K562 (cell line): ENCODE measurements at regions not wholly inside any gene's neighbourhood (a gene's known extent, or its start where the extent isn't known, plus 50 kb on each side); places are given as distances from the start of the nearest gene placed in this dataset.

Source experiments
- ATAC-seq: fragments of 200-7000 bp; cut with Tn5 transposase; 3 replicates; pipeline ENCODE4 v1.9.1; 2020; ENCODE audit warnings: moderate library complexity
- BruUV-seq: library from RNA; stranded (reverse); fragments of 400-500 nt; replicated peaks from 2 replicates; lab custom pipeline; 2021; lab: Mats Ljungman, UMichigan
- CTCF ChIA-PET: fragments of 300-600 bp; formaldehyde crosslinking; extraction: SDS; loops from one replicate; lab custom pipeline; 2021; ENCODE audit warnings: low intra/inter-chr PET ratio; lab: Yijun Ruan, JAX
- POLR2A ChIA-PET: fragments of 300-600, 350-650 bp; sonication (Branson Sonifier 250); formaldehyde crosslinking; extraction: SDS; loops from one replicate; lab custom pipeline; 2021; ENCODE audit warnings: antibody characterized with exemption, inconsistent platforms; lab: Yijun Ruan, JAX
- DNase-seq, 4 experiments: peaks; one replicate each; pipeline versions ENCODE4 v3.0.0 to v3.0.0-alpha.2; 2011 to 2018; ENCODE audit warnings: low spot score in 3 of 4, mixed read lengths in 3 of 4; ENCODE audit errors: extremely low read depth in 1 of 4
- FAIRE-seq: peaks from 2 replicates; lab custom pipeline; 2011; peaks lifted over from hg19 to GRCh38; lab: Jason Lieb, UNC
- H2AFZ ChIP-seq: 2 replicates; pipeline ENCODE4 v1.6.0; 2011; ENCODE audit warnings: low read depth, low read length, control low read depth, inconsistent platforms
- H3K27ac ChIP-seq: fragments of 200-600 bp; 3 replicates; pipeline ENCODE4 v1.8.0; 2011; ENCODE audit warnings: low read depth, mild to moderate bottlenecking, control low read depth, inconsistent platforms, low read length, moderate library complexity, mixed read lengths; ENCODE audit errors: extremely low read depth
- H3K27me3 ChIP-seq, 2 experiments: fragments of 300-600 bp in 1 of 2; 2 replicates in 1 of 2; 3 replicates in 1 of 2; pipeline versions ENCODE4 v1.6.0 to v1.8.0; 2011; ENCODE audit warnings: inconsistent platforms in 2 of 2, low read length in 2 of 2, mild to moderate bottlenecking in 1 of 2, mixed read lengths in 1 of 2, moderate library complexity in 1 of 2; ENCODE audit not compliant: control insufficient read depth in 2 of 2, insufficient read depth in 2 of 2
- H3K36me3 ChIP-seq: fragments of 300-600 bp; 3 replicates; pipeline ENCODE4 v1.8.0; 2011; ENCODE audit warnings: mild to moderate bottlenecking, low read length, inconsistent platforms; ENCODE audit not compliant: control insufficient read depth, insufficient read depth
- H3K4me1 ChIP-seq, 2 experiments: fragments of 200-600 bp in 1 of 2; replicated peaks in 1 of 2; 2 replicates in 1 of 2; 3 replicates in 1 of 2; pipeline versions ENCODE4 v1.5.1 to v1.8.0; 2011; ENCODE audit warnings: inconsistent platforms in 2 of 2, low read length in 2 of 2, mild to moderate bottlenecking in 1 of 2, mixed read lengths in 1 of 2, moderate library complexity in 1 of 2; ENCODE audit not compliant: control insufficient read depth in 2 of 2, insufficient read depth in 2 of 2
- H3K4me2 ChIP-seq: 2 replicates; pipeline ENCODE4 v1.6.1; 2011; ENCODE audit warnings: low read length, control low read depth, inconsistent platforms, mixed read lengths; ENCODE audit not compliant: insufficient read depth
- H3K4me3 ChIP-seq: fragments of 200-600 bp; sonication (generic), shearing (Covaris generic); 2 replicates; pipeline ENCODE4 v1.5.1; 2016; ENCODE audit warnings: control low read depth, inconsistent platforms
- H3K79me2 ChIP-seq: fragments of 200-600 bp; 3 replicates; pipeline ENCODE4 v1.8.0; 2011; ENCODE audit warnings: low read length, inconsistent platforms; ENCODE audit not compliant: control insufficient read depth, insufficient read depth
- H3K9ac ChIP-seq, 2 experiments: 2 replicates each; pipeline versions ENCODE4 v1.6.0 to v1.6.1; 2011; ENCODE audit warnings: low read depth in 2 of 2, low read length in 2 of 2, control low read depth in 1 of 2, inconsistent platforms in 1 of 2, mild to moderate bottlenecking in 1 of 2, mixed read lengths in 1 of 2; ENCODE audit not compliant: insufficient read depth in 1 of 2
- H3K9me1 ChIP-seq: one replicate; pipeline ENCODE4 v1.6.0; 2011; ENCODE audit warnings: inconsistent platforms, mild to moderate bottlenecking, low read length, moderate library complexity; ENCODE audit not compliant: control insufficient read depth, insufficient read depth
- H3K9me3 ChIP-seq: replicated peaks from 2 replicates; pipeline ENCODE4 v1.5.1; 2011; ENCODE audit warnings: low read depth, low read length, inconsistent platforms; ENCODE audit not compliant: control insufficient read depth, insufficient read depth
- H4K20me1 ChIP-seq: replicated peaks from 2 replicates; pipeline ENCODE4 v1.6.1; 2011; ENCODE audit warnings: low read length, inconsistent platforms, mixed read lengths; ENCODE audit not compliant: control insufficient read depth, insufficient read depth
- ARID1B ChIP-seq: fragments of 450-650 bp; IDR thresholded peaks from 2 replicates; pipeline ENCODE4 v1.6.1; 2016; ENCODE audit warnings: antibody characterized with exemption, mild to moderate bottlenecking, inconsistent platforms
- CREB1 ChIP-seq, 2 experiments: sonication (generic) in 1 of 2; formaldehyde crosslinking in 1 of 2; IDR thresholded peaks; 2 replicates each; pipeline versions ENCODE4 v1.6.1 to v1.8.0; 2012 to 2022; ENCODE audit warnings: inconsistent platforms in 1 of 2, mild to moderate bottlenecking in 1 of 2, missing genetic modification reagents in 1 of 2, moderate library complexity in 1 of 2
- FOXJ2 ChIP-seq: fragments of 200-800 bp; sonication (Bioruptor generic); IDR thresholded peaks from 2 replicates; pipeline ENCODE4 v1.6.1; 2016; ENCODE audit warnings: missing genetic modification characterization, missing compliant biosample characterization
- MEIS2 ChIP-seq: fragments of 450-650 bp; IDR thresholded peaks from 2 replicates; pipeline ENCODE4 v1.6.1; 2014; ENCODE audit warnings: mild to moderate bottlenecking; ENCODE audit not compliant: partially characterized antibody
- PYGO2 ChIP-seq: fragments of 450-650 bp; IDR thresholded peaks from 2 replicates; pipeline ENCODE4 v1.6.1; 2016; ENCODE audit warnings: mild to moderate bottlenecking, missing genetic modification characterization, moderate library complexity, missing compliant biosample characterization
- ZNF140 ChIP-seq: fragments of 250-450 bp; sonication (Bioruptor Pico); IDR thresholded peaks from 2 replicates; pipeline ENCODE4 v1.8.0; 2021; ENCODE audit warnings: moderate library complexity, mild to moderate bottlenecking, inconsistent platforms
- ZNF146 ChIP-seq: IDR thresholded peaks from one replicate; pipeline ENCODE4 v1.6.1; 2018; ENCODE audit warnings: missing compliant biosample characterization; ENCODE audit not compliant: unreplicated experiment
- ZNF263 ChIP-seq: sonication (generic); formaldehyde crosslinking; IDR thresholded peaks from 2 replicates; pipeline ENCODE4 v1.8.0; 2022; ENCODE audit warnings: mild to moderate bottlenecking, missing genetic modification reagents, borderline replicate concordance
- WGBS: fragments of 100-300 bp; shearing (Covaris generic); methylation state at CpG from one replicate; pipeline ENCODE4 v1.1.6; 2016; ENCODE audit warnings: low coverage, mixed read lengths; ENCODE audit not compliant: insufficient coverage; ENCODE audit errors: missing lambda C conversion rate; 5-methylcytosine and 5-hydroxymethylcytosine counted together
- in situ Hi-C: fragments of 300-500 bp; cut with MboI; formaldehyde crosslinking; loops from 4 replicates; pipeline ENCODE4 v1.15.0; 2018; ENCODE audit warnings: inconsistent platforms, mixed read lengths
- intact Hi-C: fragments of 100-400 bp; cut with micrococcal nuclease; formaldehyde crosslinking; loops from 2 replicates; pipeline ENCODE4 v1.14.2; 2022
- TF ChIP-seq, protein P1 (sequence below): fragments of 450-650 bp; IDR thresholded peaks from 2 replicates; pipeline ENCODE4 v1.6.1; 2016; ENCODE audit warnings: borderline replicate concordance
- TF ChIP-seq, protein P2 (sequence below): fragments of 450-650 bp; IDR thresholded peaks from 2 replicates; pipeline ENCODE4 v1.6.1; 2016; ENCODE audit warnings: low read depth, mild to moderate bottlenecking, moderate library complexity
- TF ChIP-seq, protein P3 (sequence below): sonication (generic); formaldehyde crosslinking; IDR thresholded peaks from 2 replicates; pipeline ENCODE4 v1.8.1; 2023; ENCODE audit warnings: missing genetic modification reagents, mild to moderate bottlenecking, borderline replicate concordance
- TF ChIP-seq, protein P4 (sequence below): fragments of 250-450 bp; sonication (Bioruptor Pico); IDR thresholded peaks from 2 replicates; pipeline ENCODE4 v1.5.0; 2020; ENCODE audit warnings: mild to moderate bottlenecking, borderline replicate concordance

DNA sequence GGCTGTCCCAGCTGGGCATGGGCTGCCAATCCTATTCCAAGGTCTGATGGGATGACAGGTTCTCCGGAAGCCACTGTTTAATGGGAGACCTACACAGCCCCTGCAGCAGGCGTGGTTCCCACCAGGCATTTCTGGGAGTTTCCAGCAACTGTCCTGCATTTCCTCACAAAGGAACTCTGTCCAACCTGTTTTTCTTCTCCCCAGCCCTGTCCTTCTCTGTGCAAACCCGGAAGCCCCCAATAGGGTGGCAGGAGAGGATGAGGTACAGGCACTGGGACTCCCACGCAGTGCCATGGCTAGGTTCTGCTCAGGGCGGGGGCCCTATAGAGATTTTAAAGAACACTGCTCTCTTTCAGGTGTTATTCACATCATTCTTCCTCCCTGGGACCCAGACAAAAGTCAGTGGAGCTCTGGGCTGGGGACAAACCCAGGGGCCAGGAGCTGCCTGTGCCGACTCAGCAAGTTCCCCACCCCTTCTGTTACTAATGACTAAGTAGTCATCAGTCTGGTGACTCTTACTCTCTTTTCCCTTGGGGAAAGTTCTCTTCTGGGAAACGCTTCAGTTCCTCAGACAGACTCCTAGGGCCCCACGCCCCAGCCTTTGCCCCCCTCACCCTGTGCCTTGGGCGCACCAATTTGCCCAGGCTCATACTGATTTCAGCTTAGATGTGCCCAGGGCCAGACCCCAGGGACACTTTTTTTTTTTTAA is 97.7 kb downstream of the CD47 start:
- H3K27ac ChIP-seq, result no peak overlapping the region
- H3K4me2 ChIP-seq, result no peak overlapping the region
- no peak overlapping the region for H3K4me3 ChIP-seq
- DNase-seq, result no peak
- no peaks in the 10 kb centered on the region for H3K36me3 ChIP-seq
- no peak overlapping the region for H3K9ac ChIP-seq
- no TSS peak for BruUV-seq
- H2AFZ ChIP-seq, result no peak overlapping the region
- no peaks in the 10 kb centered on the region for H3K9me3 ChIP-seq
- H3K79me2 ChIP-seq, result no peaks in the 10 kb centered on the region
- intact Hi-C loops (no loop called here), in situ Hi-C loops (no loop called here)
- no peaks in the 10 kb centered on the region for H4K20me1 ChIP-seq
- peaks cover 4 to 11% of the 10 kb centered on the region in 2 experiments; a peak in 2 of 5 replicates for H3K27me3 ChIP-seq
- WGBS, result 0% methylated on average over 8 of the region's 9 CpGs
- no peak for FAIRE-seq
- H3K4me1 ChIP-seq, result no peaks in the 10 kb centered on the region
- POLR2A ChIA-PET, result interaction anchor here (0.6 kb wide), 1 partner anchor 231 kb away, joined by 4 read pairs; no protein-coding TSS in a partner anchor
- ATAC-seq, result no peak
- CTCF ChIA-PET, result no interaction called here
- H3K9me1 ChIP-seq, result no peaks in the 10 kb centered on the region
- TF ChIP-seq ZNF263 (CRISPR knock-in tag) (no peak), CREB1 (IDR thresholded peaks at IDR 0.05) (no peak), CREB1 (CRISPR knock-in tag; IDR thresholded peaks at IDR 0.05) (no peak), ZNF146 (CRISPR knock-in tag) (no peak), FOXJ2 (tag) (no peak), MEIS2 (no peak), ZNF140 (no peak), PYGO2 (no peak), ARID1B (no peak)
- TF ChIP-seq, protein P1, sequence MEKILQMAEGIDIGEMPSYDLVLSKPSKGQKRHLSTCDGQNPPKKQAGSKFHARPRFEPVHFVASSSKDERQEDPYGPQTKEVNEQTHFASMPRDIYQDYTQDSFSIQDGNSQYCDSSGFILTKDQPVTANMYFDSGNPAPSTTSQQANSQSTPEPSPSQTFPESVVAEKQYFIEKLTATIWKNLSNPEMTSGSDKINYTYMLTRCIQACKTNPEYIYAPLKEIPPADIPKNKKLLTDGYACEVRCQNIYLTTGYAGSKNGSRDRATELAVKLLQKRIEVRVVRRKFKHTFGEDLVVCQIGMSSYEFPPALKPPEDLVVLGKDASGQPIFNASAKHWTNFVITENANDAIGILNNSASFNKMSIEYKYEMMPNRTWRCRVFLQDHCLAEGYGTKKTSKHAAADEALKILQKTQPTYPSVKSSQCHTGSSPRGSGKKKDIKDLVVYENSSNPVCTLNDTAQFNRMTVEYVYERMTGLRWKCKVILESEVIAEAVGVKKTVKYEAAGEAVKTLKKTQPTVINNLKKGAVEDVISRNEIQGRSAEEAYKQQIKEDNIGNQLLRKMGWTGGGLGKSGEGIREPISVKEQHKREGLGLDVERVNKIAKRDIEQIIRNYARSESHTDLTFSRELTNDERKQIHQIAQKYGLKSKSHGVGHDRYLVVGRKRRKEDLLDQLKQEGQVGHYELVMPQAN, result no peak
- TF ChIP-seq, protein P2, sequence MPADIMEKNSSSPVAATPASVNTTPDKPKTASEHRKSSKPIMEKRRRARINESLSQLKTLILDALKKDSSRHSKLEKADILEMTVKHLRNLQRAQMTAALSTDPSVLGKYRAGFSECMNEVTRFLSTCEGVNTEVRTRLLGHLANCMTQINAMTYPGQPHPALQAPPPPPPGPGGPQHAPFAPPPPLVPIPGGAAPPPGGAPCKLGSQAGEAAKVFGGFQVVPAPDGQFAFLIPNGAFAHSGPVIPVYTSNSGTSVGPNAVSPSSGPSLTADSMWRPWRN, result no peak
- TF ChIP-seq, protein P3, sequence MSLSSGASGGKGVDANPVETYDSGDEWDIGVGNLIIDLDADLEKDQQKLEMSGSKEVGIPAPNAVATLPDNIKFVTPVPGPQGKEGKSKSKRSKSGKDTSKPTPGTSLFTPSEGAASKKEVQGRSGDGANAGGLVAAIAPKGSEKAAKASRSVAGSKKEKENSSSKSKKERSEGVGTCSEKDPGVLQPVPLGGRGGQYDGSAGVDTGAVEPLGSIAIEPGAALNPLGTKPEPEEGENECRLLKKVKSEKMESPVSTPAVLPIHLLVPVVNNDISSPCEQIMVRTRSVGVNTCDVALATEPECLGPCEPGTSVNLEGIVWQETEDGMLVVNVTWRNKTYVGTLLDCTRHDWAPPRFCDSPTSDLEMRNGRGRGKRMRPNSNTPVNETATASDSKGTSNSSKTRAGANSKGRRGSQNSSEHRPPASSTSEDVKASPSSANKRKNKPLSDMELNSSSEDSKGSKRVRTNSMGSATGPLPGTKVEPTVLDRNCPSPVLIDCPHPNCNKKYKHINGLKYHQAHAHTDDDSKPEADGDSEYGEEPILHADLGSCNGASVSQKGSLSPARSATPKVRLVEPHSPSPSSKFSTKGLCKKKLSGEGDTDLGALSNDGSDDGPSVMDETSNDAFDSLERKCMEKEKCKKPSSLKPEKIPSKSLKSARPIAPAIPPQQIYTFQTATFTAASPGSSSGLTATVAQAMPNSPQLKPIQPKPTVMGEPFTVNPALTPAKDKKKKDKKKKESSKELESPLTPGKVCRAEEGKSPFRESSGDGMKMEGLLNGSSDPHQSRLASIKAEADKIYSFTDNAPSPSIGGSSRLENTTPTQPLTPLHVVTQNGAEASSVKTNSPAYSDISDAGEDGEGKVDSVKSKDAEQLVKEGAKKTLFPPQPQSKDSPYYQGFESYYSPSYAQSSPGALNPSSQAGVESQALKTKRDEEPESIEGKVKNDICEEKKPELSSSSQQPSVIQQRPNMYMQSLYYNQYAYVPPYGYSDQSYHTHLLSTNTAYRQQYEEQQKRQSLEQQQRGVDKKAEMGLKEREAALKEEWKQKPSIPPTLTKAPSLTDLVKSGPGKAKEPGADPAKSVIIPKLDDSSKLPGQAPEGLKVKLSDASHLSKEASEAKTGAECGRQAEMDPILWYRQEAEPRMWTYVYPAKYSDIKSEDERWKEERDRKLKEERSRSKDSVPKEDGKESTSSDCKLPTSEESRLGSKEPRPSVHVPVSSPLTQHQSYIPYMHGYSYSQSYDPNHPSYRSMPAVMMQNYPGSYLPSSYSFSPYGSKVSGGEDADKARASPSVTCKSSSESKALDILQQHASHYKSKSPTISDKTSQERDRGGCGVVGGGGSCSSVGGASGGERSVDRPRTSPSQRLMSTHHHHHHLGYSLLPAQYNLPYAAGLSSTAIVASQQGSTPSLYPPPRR, result no peak
- TF ChIP-seq, protein P4, sequence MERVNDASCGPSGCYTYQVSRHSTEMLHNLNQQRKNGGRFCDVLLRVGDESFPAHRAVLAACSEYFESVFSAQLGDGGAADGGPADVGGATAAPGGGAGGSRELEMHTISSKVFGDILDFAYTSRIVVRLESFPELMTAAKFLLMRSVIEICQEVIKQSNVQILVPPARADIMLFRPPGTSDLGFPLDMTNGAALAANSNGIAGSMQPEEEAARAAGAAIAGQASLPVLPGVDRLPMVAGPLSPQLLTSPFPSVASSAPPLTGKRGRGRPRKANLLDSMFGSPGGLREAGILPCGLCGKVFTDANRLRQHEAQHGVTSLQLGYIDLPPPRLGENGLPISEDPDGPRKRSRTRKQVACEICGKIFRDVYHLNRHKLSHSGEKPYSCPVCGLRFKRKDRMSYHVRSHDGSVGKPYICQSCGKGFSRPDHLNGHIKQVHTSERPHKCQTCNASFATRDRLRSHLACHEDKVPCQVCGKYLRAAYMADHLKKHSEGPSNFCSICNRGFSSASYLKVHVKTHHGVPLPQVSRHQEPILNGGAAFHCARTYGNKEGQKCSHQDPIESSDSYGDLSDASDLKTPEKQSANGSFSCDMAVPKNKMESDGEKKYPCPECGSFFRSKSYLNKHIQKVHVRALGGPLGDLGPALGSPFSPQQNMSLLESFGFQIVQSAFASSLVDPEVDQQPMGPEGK, result no peak
